Central memory CD8-positive, alpha-beta T cell (primary cell): ENCODE measurements at regions not wholly inside any gene's neighbourhood (a gene's known extent, or its start where the extent isn't known, plus 50 kb on each side); places are given as distances from the start of the nearest gene placed in this dataset.

ENCODE experiments used
- ATAC-seq: fragments of 150-1000 bp; cut with Tn5 transposase; replicated peaks from 2 replicates; pipeline ENCODE4 v1.10.0; 2022; ENCODE audit warnings: mild to moderate bottlenecking, moderate FRiP score, moderate number of reproducible peaks; ENCODE audit not compliant: poor library complexity, severe bottlenecking; ENCODE audit errors: extremely low read depth
- DNase-seq, 2 donors: peaks; one replicate each; pipeline ENCODE4 v3.0.0; 2021; ENCODE audit warnings: low spot score in 2 of 2
- H3K27ac Mint-ChIP-seq: one replicate; pipeline ENCODE4 v1.8.0; 2022; ENCODE audit warnings: low read depth, mild to moderate bottlenecking, moderate library complexity, mixed read lengths
- H3K27me3 Mint-ChIP-seq: one replicate; pipeline ENCODE4 v1.8.0; 2022; ENCODE audit warnings: mixed read lengths
- H3K36me3 Mint-ChIP-seq: one replicate; pipeline ENCODE4 v1.8.0; 2022; ENCODE audit warnings: mild to moderate bottlenecking, moderate library complexity, mixed read lengths; ENCODE audit not compliant: insufficient read depth
- H3K4me1 Mint-ChIP-seq: one replicate; pipeline ENCODE4 v1.8.0; 2022; ENCODE audit warnings: mixed read lengths
- H3K4me3 Mint-ChIP-seq: one replicate; pipeline ENCODE4 v1.8.0; 2022; ENCODE audit warnings: mild to moderate bottlenecking, moderate library complexity, mixed read lengths
- H3K9me3 Mint-ChIP-seq: one replicate; pipeline ENCODE4 v1.8.0; 2022; ENCODE audit warnings: mixed read lengths

GRCh38 chr7:106196460-106197021, 84.4 kb upstream of the SYPL1 start:
- DNase-seq (no peak), ATAC-seq (no peak)
- no peaks in the 10 kb centered on the region for H3K36me3 Mint-ChIP-seq
- H3K4me1 Mint-ChIP-seq: no peaks in the 10 kb centered on the region
- no peak overlapping the region for H3K4me3 Mint-ChIP-seq
- H3K9me3 Mint-ChIP-seq: no peaks in the 10 kb centered on the region
- H3K27ac Mint-ChIP-seq: no peak overlapping the region
- H3K27me3 Mint-ChIP-seq: peaks cover 50% of the 10 kb centered on the region

- H3K9me3 Mint-ChIP-seq: no peaks in the 10 kb centered on the region
- ATAC-seq: no peak
- H3K4me1 Mint-ChIP-seq: no peaks in the 10 kb centered on the region
- H3K36me3 Mint-ChIP-seq: no peaks in the 10 kb centered on the region
- no peak for DNase-seq
- peaks cover 53% of the 10 kb centered on the region for H3K27me3 Mint-ChIP-seq
- H3K4me3 Mint-ChIP-seq: no peak overlapping the region
- H3K27ac Mint-ChIP-seq: no peak overlapping the region
These were observed 81.5 kb upstream of the SYPL1 start for GRCh38 chr7:106193661-106194060.

DNA sequence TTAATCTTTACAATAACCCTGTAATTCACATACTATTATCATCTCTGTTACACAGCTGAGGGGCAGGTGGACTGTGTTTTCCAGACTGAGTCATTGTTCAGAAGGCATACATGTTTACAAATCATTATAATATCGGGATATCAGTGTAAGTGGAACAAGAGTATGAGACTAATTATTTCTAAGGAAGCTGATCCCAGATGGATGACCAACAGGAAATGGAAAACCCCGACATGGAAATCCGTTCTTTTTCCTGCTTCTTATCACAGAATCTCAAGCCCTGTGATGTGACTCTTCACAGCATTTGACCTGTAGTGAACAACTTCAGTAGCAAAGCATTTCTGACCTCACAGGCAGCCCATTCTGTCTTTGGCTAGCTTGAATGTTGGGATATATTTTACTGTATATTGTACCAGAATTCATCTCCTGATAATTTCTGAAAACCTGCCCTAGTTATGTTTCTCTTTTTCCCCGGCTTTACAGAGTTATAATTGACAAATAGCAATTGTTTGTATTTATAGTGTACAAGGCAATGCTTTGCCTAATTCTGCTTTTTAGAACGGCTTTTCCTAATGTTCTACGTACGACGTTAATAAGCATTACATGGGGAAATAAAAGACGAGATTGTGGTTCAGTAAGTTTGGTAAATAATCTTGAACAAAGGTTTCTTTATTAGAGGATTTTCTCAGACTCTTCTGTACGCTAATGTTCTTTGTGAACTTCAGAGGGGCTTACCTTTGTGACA, 78.6 kb upstream of the SYPL1 start:
- Mint-ChIP-seq H3K9me3 (no peaks in the 10 kb centered on the region), H3K27ac (no peak overlapping the region), H3K4me3 (no peak overlapping the region), H3K36me3 (no peaks in the 10 kb centered on the region), H3K4me1 (no peaks in the 10 kb centered on the region), H3K27me3 (peaks cover 46% of the 10 kb centered on the region)
- no peak for ATAC-seq
- DNase-seq: no peak

DNA sequence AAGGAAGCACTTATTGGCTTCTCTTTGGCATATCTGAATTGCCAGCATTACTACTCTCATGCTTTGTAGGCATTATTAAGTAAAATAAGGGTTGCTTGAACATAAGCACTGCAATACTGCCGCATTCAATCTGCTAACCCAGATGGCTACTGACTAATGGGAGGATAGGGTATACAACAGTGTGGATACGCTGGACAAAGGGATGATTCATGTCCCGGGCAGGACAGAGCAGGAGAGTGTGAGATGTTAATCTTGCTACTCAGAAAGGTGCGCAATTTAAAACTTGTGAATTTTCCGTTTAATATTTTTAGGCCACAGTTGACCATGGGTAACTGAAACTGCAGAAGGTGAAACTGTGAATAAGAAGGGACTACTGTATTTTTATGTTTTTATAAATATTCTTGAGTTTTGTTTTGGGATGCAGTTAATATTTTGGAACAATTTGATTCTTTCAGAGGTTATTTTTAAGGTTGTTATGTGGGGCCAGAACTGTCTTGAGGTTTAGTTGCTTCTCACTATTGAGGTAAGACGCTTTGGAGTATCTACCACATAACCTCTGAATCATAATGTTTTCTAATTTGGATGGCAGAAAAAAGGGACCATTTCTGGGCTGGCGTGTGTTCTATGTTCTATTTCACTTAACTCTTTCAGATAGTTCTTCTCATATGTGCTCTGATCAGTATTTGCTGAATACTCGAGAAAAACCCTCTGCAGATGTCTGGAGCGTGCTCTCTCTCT, 75.7 kb upstream of the SYPL1 start:
- ATAC-seq (no peak), DNase-seq (no peak)
- Mint-ChIP-seq H3K27ac (no peak overlapping the region), H3K27me3 (peaks cover 19% of the 10 kb centered on the region), H3K36me3 (no peaks in the 10 kb centered on the region), H3K4me1 (peaks cover 10% of the 10 kb centered on the region), H3K9me3 (no peaks in the 10 kb centered on the region), H3K4me3 (no peak overlapping the region)

DNA sequence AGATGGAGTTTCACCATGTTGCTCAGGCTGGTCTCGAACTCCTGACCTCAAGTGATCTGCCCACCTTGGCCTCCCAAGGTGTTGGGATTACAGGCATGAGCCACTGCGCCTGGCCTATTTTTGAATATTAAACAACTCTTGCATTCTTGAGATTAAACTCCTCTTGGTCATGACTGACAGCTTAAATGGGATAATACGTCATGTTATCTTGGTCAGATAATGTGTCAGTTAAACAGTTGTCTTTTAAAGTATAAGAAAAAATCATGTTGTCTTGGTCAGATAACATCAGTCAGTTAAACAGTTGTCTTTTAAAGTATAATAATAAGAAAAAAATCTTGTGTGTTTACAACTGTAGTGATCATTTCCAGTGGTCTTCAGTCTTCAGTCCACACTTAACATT, 73.6 kb upstream of the SYPL1 start:
- H3K27ac Mint-ChIP-seq: no peak overlapping the region

GRCh38 chr7:106183952-106184351, 71.8 kb upstream of the SYPL1 start:
- Mint-ChIP-seq H3K4me1 (peaks cover 10% of the 10 kb centered on the region), H3K27me3 (no peaks in the 10 kb centered on the region), H3K27ac (no peak overlapping the region), H3K36me3 (no peaks in the 10 kb centered on the region), H3K9me3 (no peaks in the 10 kb centered on the region), H3K4me3 (no peak overlapping the region)
- ATAC-seq: no peak
- DNase-seq: no peak

More for the DNA sequence above, 73.6 kb upstream of the SYPL1 start:
- H3K4me1 Mint-ChIP-seq: peaks cover 10% of the 10 kb centered on the region
- no peak overlapping the region for H3K4me3 Mint-ChIP-seq
- ATAC-seq: no peak
- no peak for DNase-seq
- H3K9me3 Mint-ChIP-seq: no peaks in the 10 kb centered on the region
- no peaks in the 10 kb centered on the region for H3K27me3 Mint-ChIP-seq
- no peaks in the 10 kb centered on the region for H3K36me3 Mint-ChIP-seq

DNA sequence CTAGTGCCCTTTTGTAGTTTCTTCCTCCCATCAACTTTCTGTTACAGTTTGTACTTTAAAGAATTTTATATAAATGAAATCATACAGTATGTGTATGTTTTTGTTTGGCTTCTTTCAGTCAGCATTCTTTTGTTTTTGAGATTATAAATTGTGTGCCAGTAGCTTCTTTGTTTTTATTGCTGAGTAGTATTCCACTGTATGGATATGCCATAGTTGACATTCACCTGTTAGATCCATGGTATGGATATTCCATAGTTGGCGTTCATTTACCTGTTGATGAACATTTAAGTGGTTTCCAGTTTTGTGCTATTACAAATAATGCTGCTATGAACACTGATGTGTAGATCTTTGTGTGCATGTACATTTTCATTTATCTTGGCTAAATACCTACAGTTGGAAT, 70.8 kb upstream of the SYPL1 start:
- H3K4me1 Mint-ChIP-seq: peaks cover 10% of the 10 kb centered on the region

DNA sequence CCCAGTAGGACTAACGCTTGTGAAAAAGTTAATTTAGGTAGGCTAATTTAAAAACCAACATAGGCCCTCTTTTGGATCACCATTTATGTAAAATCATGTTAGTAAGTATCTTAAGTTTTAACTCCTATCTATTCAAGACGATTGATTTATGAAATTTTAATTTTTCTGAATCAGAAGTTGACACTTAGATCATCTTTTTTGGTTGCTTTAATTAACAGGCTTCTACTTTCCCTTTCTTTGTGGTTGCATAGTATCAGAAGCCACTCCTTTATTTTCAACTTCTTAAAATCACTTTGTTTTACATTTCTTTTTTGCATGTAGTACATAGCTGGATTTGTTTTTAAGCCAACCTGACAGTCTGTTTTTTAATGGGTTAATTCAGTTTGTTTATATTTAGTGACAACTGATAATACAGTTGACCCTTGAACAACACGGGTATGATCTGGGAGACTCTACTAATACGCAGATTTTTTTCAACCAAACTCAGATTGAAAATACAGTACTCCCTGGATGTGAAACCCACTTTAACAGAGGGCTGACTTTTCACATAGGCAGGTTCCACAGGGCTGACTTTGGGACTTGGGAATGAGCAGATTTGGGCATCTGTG, 69.7 kb upstream of the SYPL1 start:
- no peak for ATAC-seq
- H3K27me3 Mint-ChIP-seq: no peaks in the 10 kb centered on the region
- DNase-seq: no peak
- H3K4me3 Mint-ChIP-seq: no peak overlapping the region
- no peaks in the 10 kb centered on the region for H3K36me3 Mint-ChIP-seq
- H3K9me3 Mint-ChIP-seq: no peaks in the 10 kb centered on the region
- H3K27ac Mint-ChIP-seq: no peak overlapping the region
- peaks cover 10% of the 10 kb centered on the region for H3K4me1 Mint-ChIP-seq

More for the DNA sequence above, 70.8 kb upstream of the SYPL1 start:
- H3K9me3 Mint-ChIP-seq: no peaks in the 10 kb centered on the region
- DNase-seq (no peak), ATAC-seq (no peak)
- H3K27ac Mint-ChIP-seq: no peak overlapping the region
- no peaks in the 10 kb centered on the region for H3K27me3 Mint-ChIP-seq
- H3K36me3 Mint-ChIP-seq: no peaks in the 10 kb centered on the region
- H3K4me3 Mint-ChIP-seq: no peak overlapping the region

GRCh38 chr7:106180721-106181120, 68.6 kb upstream of the SYPL1 start:
- ATAC-seq (no peak), DNase-seq (no peak)
- Mint-ChIP-seq H3K9me3 (no peaks in the 10 kb centered on the region), H3K4me1 (peaks cover 10% of the 10 kb centered on the region), H3K4me3 (no peak overlapping the region), H3K36me3 (no peaks in the 10 kb centered on the region), H3K27me3 (peaks cover 7% of the 10 kb centered on the region), H3K27ac (no peak overlapping the region)

GRCh38 chr7:106179256-106179655, 67.1 kb upstream of the SYPL1 start:
- H3K4me1 Mint-ChIP-seq: peaks cover 9% of the 10 kb centered on the region

DNA sequence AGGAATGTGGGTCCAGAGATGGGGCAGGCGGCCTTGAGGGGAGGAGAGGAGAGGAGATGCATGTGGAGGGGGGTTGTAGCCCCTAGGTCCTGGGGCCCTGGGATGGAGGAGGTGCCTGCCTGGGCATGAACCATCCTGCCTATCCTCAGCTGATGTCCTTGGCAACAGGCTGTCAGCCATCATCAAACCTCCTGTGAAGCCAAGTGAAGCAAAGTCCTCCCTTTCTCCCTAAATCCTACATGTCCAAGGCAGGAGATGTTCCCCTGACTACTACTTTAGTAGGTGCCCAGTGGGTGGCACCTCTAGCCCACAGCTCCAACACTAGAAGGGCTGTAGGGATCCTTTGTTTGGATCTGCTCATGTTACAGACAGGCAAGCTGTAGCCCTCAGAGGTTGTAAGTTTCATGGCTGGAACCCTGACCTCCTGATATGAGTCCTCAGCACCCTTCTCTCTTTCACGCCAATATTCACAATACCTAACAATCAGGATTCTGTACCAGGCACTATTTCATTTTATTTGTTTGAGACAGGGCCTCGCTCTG, 66.6 kb upstream of the SYPL1 start:
- Mint-ChIP-seq H3K27ac (no peak overlapping the region), H3K36me3 (no peaks in the 10 kb centered on the region), H3K27me3 (peaks cover 18% of the 10 kb centered on the region), H3K9me3 (no peaks in the 10 kb centered on the region), H3K4me1 (peaks cover 3% of the 10 kb centered on the region), H3K4me3 (no peak overlapping the region)
- no peak for ATAC-seq
- DNase-seq: no peak

More at GRCh38 chr7:106179256-106179655, 67.1 kb upstream of the SYPL1 start:
- no peak for DNase-seq
- Mint-ChIP-seq H3K27me3 (peaks cover 14% of the 10 kb centered on the region), H3K9me3 (no peaks in the 10 kb centered on the region), H3K4me3 (no peak overlapping the region), H3K36me3 (no peaks in the 10 kb centered on the region), H3K27ac (no peak overlapping the region)
- no peak for ATAC-seq

GRCh38 chr7:106177738-106178592, 65.9 kb upstream of the SYPL1 start:
- no peak overlapping the region for H3K4me3 Mint-ChIP-seq
- no peak for ATAC-seq
- DNase-seq: no peak
- H3K36me3 Mint-ChIP-seq: no peaks in the 10 kb centered on the region
- no peak overlapping the region for H3K27ac Mint-ChIP-seq
- H3K4me1 Mint-ChIP-seq: no peaks in the 10 kb centered on the region
- no peaks in the 10 kb centered on the region for H3K9me3 Mint-ChIP-seq
- peaks cover 18% of the 10 kb centered on the region for H3K27me3 Mint-ChIP-seq
